Fibroblast of lung (primary cell): ENCODE measurements at regions not wholly inside any gene's neighbourhood (a gene's known extent, or its start where the extent isn't known, plus 50 kb on each side); places are given as distances from the start of the nearest gene placed in this dataset.

Experiments
- CTCF ChIP-seq, 2 donors: IDR thresholded peaks in 1 of 2; conservative IDR thresholded peaks in 1 of 2; 1 replicate in 1 of 2; 2 replicates in 1 of 2; pipeline ENCODE4 v1.5.1; 2011 to 2012; ENCODE audit warnings: low read length in 2 of 2, control low read depth in 1 of 2, inconsistent platforms in 1 of 2, low read depth in 1 of 2, mild to moderate bottlenecking in 1 of 2
- EZH2 ChIP-seq: IDR thresholded peaks from 2 replicates; pipeline ENCODE4 v1.5.1; 2012; ENCODE audit warnings: low read length, control low read depth, mild to moderate bottlenecking; ENCODE audit errors: missing control alignments

- TF ChIP-seq CTCF (conservative IDR thresholded peaks at IDR 0.05 in 1 of 2, IDR thresholded peaks at IDR 0.05 in 1 of 2; ENCODE audit: low read depth in 1 of 2, low read length in 2 of 2) (no peak), EZH2 (no peak)
These were observed 92.8 kb downstream of the MRPL14 start for GRCh38 chr6:44034391-44034861.
